NOMO-1 treated with dmso at 0.1 percent for 144 hours (cell line): ENCODE measurements at regions not wholly inside any gene's neighbourhood (a gene's known extent, or its start where the extent isn't known, plus 50 kb on each side); places are given as distances from the start of the nearest gene placed in this dataset.

Experiments
- DNase-seq: peaks from one replicate; lab custom pipeline; 2025; ENCODE audit not compliant: unreplicated experiment; lab: John Stamatoyannopoulos, UW

DNA sequence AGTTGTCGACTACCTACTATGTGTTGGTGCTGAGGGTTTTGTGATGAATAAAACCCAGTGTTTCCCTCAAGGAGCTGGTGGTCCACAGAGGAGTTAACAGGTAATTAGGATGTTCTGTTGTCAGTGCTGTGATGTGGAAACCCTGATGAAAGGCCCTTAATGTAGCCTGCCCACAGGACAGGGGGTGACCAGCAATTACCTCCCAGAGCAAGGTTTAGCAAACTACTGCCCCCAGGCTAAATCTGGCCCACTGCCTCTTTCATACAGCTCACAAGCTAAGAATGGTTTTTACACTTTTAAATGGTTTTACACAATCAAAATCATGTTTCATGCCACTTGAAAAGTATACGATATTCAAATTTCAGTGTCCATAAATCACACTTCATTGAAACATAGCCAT, 536.2 kb downstream of the MIAT start:
- DNase-seq = no peak

DNA sequence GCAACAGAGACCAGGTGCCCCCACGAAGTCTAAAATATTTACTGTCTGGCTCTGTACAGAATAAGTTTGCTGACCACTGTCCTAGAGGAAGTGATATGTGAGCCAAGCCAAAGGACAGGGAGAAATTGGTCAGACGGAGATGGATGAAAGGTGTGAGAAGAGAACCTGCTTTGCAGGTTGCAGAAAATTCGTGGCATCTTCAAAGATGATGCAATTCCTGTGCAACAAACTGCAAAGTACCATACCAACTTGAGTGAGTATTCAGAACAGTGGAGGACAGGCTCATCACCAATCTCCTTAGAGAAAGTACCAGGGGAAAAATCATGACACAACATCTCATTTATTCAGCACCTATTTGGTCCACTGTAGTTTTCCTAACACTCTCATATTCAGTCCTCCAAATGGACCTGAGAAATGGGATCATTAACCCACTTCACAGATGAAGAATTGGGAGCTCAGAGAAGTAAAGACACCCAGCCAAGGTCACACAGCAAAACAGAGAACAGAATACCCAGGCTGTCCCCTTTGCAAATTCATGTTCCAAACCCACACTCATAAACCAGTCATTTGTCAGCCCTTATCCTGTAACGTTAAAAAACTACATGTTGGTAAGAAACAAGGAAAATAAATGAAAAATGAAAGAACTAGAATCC, 536.8 kb downstream of the MIAT start:
- no peak for DNase-seq

DNA sequence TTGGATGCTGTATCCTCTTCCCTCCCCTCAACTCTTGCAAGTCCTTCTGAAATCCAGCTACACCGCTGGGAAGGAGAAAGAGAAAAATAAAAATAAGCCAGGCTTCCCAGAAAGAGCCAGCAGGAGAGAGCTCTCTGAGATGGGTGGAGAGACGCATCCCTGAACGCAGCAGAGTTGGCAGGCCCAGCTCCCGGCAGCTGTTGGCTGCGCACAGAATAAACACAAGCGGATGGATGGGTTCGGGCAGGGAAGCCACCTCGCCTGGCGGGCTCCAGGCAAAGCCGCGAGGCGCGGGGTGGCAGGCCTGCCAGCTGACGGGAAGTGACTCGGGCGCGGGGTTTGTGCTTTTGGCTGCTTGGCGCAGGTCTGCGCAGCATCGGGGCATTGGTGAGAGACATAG, 537.7 kb downstream of the MIAT start:
- no peak for DNase-seq

DNA sequence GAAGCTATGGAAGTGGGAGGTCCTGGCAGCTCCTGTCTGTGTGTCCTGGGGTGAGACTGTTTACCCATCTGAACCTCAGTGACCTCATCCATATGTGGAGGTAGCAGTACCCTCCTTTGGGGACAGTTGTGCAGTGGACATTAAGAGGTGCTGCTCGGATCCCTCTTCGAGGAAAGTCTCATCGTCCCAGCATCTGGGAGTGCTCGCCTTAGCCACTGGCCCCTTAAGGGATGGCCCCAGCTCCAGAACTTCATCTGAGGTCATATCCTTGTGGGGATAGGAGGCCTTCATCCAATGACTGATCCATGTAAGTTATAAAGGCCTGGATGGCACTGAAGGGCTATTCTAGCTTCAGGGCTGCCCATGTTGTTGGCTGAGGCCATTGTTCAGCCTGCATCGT, 538.1 kb downstream of the MIAT start:
- DNase-seq = no peak

DNA sequence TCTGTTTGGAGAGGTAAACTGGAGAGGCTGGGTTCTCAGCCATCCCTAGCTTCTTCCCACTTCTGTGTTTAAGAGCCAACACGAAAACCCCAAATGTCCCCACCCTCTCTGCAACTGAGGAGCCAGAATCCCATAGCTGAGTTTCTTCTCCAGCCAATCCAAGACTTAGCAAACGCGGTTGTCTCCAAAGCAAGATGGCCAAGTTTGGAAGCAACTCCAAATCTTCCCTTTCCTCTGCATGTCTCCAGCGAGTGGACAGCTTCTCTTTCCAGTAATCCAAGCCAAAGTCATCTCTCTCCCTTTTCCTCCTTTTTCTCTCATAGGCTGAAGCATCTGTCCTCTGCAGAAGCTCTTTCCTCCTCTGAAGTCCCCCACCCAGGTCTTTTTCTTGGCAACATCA, 539.2 kb downstream of the MIAT start:
- DNase-seq = no peak

DNA sequence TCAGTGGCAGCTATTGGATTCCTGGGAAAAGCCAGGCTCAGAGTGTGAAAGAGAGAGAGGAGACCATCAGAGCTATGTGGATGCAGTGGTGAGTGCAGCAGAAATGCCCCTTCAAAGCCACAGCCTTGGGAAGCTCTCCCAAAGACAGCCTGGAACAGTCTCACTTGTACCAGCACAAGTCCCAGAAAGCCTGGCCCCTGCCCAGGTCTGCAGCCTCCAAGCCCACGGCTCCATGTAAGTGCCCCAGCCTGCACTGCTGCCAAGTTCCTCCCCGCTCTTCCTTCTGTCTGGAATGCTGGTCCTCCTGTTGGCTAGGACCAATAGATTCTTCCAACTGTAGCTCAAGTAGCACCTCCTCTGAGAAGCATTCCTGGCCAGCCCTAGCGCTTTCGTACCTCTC, 539.7 kb downstream of the MIAT start:
- no peak for DNase-seq

DNA sequence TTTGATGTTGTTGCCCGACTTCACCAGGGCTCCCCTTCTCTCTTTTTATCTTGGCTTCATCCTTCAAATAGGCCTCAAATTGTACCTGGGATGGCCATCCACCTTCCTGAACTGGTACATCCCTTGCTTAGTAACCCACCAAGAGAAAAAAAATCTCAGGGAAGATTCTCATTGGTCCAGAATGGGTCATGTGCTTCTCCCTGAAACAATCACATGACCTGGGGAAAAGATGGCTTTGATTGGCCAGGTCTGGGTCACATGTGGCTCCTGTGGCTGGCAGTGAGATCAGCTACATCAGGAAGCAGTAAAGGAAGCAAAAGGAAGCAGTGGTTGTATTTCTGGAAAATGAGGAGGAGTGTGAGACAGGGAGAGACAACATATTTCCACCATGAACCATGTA, 540.2 kb downstream of the MIAT start:
- no peak for DNase-seq

DNA sequence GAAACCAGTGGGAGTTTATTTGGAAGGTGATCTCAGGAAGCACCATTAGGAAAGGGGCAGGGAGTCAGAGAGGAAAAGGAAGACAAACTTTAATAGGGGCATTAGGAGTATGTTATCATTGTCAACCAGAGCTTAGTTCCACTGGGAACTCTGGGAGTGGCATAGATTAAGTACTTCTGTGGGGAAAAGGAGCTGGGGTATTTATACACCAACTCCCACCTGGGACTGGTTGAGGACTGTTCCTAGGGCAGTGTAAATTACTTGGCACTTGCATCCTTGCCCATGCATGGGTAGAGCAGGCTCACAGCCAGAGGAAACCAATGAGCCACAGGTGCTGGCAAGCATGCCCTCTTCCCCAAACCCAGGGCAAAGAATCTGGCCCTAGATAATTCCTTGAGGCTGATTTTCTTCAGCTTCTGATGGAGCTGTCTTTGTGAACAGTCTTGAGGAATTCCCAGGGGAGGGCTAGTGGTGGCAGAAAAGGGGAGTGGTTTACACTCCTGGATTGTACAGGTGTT, 541.2 kb downstream of the MIAT start:
- no peak for DNase-seq

DNA sequence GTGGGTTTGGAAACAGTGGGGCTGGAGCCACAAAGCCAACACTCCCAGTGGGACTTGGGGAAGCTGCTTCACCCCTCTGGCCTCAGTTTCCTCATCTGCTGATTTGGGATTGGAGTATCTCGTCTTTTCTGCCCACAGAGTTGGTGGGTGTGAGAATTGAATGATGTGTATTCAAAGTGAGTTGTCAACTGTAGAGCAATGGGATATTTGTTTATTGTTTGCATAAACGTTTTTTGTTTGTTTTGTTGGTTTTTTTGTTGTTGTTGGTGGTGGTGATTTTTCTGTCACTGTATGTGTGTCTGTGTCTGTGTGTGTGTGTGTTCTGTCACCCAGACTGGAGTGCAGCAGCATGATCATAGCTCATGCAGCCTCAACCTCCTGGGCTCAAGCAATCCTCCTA, 542.0 kb downstream of the MIAT start:
- DNase-seq = no peak

DNA sequence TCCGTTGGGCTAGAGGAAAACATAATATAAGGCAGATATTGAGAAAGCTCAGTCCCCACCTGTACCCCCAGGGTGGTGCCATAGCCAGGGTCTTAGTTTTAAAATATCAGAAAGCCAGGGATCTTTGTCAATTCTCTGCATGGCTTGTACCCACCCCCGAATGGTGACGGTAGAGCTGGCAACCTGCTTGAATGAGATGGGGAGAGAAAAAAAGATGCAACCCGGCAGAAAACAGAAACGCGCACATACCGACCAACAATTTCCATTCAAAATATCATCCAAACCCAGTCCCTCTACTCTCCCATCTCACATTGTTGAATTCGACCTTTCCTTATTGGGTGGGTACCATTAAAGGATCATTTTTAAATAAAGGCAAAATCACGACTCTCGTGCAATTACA, 543.9 kb downstream of the MIAT start:
- DNase-seq = no peak

DNA sequence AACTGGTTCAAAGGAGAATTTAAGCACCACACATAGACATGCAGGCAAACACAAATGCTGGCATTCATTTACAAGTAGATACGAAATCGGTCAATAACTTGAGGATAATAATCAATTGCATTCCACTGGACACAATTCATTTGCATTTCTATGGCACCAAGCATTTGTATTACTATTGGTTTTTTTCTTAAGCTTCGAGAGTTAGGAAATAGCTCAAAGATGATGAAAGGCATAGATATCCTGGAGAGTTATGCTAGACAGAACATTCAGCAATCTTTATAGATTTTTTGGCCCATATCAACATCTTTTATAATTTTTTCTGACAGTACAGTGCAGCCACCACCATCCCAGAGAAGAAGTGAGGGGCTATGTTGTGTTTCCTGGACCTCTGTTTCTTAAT, 544.4 kb downstream of the MIAT start:
- DNase-seq = no peak

DNA sequence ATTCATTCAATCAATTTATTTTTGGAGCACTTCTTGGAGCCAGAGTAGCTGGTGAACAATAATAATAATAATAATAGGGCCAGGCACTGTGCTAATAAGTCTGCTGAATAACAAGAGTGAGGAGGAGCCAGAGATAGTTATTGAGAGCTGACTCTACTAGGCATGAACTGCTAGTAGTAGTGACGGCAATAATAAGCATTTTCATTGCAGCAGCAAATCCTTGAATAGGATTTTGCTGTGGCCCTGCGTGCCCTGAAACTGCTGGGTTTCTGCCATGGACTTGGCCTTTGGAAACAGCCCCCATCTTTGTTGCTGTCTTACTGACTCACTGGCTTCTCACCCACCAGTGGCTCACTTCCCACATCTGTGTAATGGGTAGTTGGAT, 545.9 kb downstream of the MIAT start:
- no peak for DNase-seq

DNA sequence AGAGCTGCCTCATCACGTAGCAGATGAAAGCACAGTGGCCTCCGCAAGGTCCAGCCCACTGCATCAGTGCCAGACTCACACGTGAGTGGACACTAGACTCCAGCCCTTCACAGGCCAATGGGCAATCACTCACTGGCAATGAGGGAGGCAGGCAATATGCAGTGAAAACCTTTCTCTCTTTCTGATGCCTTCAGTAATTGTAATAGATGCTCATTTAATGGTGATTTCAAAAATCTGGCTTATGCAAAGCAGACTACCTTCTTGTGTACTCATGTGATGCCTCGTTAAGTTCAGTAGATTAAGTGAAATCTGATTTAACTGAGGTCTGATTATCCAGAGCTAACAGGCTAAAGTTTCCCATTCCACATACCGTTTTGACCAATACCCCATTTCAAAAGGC, 546.9 kb downstream of the MIAT start:
- no peak for DNase-seq

DNA sequence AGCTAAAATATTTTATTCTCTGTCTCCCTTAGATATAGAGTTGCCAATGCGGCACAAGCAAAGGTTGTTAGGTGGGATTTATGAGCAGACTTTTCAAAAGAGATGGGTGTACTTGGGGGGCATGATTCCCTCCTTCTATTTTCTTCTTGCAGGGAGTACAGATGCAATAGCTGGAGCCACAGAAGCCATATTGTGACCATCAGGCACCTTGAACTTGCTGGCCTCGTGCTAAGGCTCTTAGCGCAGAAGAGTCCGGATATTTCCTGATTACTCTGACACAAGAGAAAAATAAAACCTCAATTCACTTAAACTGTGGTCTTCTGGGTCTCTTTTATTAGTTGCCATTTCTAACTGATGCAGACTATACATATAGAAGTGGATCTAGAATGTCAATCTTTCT, 547.4 kb downstream of the MIAT start:
- DNase-seq = no peak

DNA sequence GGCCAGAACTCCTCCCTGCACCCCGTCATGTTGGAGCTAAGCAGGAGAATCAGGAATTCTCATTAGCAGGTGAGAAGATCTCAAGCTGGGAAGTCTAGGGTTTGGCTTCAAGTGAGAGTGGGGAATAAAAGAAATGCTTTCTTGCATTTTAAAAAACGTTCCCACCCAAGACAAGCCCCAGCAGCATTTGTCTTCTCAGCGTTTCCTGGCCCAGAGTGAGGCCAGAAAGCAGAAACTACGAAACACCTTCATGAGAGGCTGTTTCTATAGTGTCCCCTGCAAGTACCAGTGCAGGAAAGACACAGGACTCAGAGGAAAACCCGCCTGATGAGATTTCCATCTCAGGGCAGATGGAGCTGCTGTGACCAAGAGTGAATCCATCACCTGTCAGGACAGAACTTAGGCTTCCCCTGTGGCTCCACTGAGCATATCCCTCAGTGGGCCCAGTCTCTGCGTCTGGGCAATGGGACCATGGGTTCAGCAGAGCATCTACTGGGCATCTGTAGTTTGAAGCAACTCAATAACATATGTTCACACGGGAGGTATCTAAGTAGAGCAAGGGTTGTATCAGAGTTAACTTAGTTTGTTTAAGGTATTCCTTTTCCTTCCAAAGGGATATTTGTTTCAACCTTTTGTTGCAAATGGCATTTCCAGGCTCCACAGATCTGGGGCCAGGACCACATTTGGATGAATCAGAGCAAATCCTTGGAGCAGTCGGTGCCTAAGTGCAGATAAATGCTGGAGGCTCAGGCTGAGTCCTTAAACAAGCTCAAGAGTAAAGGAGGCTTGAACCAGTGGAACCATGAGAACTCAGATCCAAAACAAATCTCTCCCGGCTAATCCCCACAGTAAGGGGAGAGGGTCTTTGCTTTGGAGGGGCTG, 548.3 kb downstream of the MIAT start:
- no peak for DNase-seq

DNA sequence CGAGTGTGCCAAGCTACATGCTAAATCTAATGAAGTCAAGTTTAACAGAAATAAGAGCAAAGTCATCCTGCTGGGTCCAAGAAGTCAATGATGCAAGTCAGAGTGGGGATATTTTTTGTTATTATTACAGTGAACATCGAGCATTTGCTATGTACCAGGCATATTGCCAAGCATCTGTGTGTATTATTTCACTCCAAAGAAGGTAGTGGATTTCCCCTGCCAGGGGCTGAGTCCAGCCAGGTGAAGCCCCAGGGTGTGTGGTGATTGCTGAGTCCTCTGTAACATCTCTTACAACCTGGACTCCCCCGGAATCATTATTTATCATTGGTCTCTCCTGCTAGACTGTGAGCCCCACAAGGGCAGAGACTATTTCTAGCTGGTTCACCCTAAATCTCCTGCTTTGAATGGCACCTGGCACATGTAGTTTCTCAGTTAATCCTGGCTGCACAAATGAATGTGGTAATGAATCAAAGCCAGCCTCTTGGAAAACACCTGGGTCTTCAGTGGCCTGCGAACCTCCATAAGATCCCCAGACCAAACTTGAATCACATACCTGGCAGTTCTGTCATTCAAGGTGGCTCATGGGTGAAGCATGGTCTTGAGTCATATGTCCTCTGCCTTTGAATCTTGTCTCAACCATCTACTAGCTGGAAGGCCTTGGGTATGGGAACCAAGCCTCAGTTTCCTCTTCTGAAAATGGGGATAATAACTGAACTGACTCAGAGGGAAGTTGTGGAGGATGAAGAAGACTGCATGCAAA, 549.2 kb downstream of the MIAT start:
- no peak for DNase-seq

DNA sequence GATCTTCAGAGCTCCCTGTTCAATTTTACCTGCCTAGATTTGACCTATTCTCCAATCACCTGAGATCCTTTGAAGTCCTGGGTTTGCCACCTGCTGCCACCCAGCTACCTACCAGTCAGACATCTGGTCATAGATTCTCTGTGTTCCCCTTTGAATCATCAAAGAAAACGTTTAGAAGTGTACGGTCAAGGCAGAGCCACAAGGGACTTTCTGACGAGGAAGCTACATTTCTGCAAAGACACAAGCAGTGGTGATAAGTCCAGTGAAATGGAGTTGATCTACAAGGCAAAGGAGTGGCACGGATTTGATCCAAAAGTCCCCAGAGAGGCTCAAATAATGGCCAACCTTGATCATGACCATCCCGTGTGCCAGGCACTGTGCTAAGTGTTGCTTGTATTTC, 549.9 kb downstream of the MIAT start:
- no peak for DNase-seq

DNA sequence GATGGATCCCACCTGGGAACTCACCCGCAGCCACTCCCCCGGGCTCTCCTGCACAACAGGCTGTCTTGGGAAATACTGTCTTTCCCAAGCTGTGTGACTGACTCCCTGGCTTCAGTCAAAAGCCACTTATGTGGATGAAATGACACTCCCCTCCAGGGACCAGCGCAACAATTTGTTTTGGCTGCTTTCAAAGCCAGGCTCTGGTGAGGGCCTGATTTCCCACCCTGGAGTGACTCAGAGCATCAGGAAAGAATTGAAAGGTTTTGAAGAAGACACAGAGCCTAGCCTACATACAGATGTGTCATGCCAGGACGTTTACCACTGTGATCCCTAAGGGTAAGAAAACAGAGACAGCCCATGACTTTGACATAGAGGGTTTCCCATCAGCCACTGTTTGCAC, 550.5 kb downstream of the MIAT start:
- DNase-seq = no peak

DNA sequence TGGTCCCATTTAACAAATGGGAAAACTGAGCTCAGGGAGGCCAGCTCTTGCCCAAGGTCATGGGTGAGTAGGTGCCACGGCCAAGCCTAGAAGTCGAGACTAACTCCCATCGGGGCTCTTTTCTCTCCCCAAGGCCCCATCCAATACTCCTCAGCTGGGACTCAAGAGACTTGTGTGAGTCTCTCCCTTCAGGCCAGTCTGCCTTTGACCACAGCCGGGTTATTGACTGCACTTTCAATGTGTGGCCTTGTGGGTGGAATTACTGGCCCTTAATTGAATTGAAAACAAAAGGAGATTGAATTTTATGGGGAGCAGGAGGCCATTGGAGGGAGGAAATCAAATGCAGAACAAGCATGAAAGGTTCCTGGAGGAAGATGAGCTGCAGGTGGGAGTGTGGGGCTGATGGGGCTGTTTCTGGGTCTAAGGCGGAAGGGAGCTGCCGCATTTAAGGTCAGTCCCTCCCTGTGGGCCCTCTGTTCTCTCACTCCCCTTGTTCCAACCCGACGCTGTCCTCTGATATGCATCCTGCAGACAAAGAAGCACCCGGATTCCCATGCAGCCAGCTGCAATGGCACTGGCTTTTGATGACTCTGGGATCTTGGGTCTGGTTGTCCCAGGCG, 552.8 kb downstream of the MIAT start:
- no peak for DNase-seq

DNA sequence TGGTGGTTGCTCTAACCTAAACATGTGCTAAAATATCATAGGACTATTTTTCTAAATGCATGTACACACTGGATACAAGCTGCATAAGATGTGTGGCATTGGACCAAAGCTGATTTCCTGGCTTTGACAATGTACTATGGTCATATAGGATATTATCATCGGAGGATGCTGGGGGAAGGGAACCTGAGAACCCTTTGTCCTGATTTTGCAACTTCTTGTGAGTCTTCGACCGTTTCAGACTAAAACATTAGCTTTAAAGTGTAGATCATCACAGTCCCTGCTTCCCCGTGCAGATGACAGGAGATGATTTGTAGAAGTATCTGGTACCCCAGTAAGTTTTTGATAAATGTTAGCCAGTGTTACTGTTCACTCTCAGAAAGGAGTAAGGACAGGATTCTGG, 554.7 kb downstream of the MIAT start:
- DNase-seq = no peak

DNA sequence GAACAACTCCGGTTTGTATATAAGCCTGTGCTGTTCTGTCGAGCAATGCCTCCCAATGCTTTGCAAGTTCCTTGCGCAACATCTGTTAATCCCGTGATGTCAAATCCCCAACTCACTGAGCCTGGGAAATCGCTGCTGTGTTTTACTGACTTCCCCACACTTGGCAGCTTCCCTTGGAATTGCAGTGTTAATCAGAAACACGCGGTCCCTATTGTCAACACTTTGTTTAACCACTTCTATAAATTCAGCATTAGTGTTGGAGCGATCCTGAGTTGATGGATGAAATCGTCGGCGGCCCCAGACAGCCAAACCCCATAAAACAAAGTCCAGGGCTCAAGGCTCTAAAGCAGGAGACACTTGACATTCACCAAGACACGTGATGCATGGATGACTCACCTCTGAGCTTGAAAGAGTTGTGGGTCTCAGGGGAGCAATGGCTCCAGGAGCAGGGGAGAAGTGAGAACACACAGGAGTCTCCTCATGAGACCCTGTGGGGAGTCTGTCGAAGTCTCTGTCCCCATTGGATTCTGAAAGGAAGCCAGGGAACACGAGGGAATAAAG, 555.3 kb downstream of the MIAT start:
- no peak for DNase-seq
